ENCODE measurements at regions not wholly inside any gene's neighbourhood (a gene's known extent, or its start where the extent isn't known, plus 50 kb on each side); places are given as distances from the start of the nearest gene placed in this dataset.

GRCh38 chr1:57671750-57672149 is 247.9 kb upstream of the DAB1 start:
- TF ChIP-seq EZH2 (IDR thresholded peaks at IDR 0.05; ENCODE audit: low read depth) (no peak), CTCF (conservative IDR thresholded peaks at IDR 0.05) (no peak)
- no TSS peak for BruUV-seq (replicated peaks)
- Histone ChIP-seq H3K27ac (no peak overlapping the region), H3K27me3 (ENCODE audit: insufficient read depth, low read depth) (no peaks in the 10 kb centered on the region), H3K36me3 (ENCODE audit: low read depth) (no peaks in the 10 kb centered on the region), H3K4me3 (no peak overlapping the region), H3K79me2 (ENCODE audit: low read depth) (no peaks in the 10 kb centered on the region), H4K20me1 (ENCODE audit: insufficient read depth) (no peaks in the 10 kb centered on the region), H3F3A (ENCODE audit: insufficient read depth, low read depth) (no peaks in the 10 kb centered on the region), H3K9me3 (ENCODE audit: insufficient read depth, low read depth) (no peaks in the 10 kb centered on the region), H3K4me1 (replicated peaks; ENCODE audit: insufficient read depth) (no peaks in the 10 kb centered on the region), H3K9me2 (ENCODE audit: insufficient read depth) (no peaks in the 10 kb centered on the region), H3K4me2 (no peak overlapping the region), H2AFZ (no peak overlapping the region)
- ChIA-PET POLR2A (ENCODE audit: unreplicated experiment) (no interaction called here), CTCF (no interaction called here)
- DNase-seq, result no peak
- intact Hi-C loops (cut with micrococcal nuclease; ENCODE audit: unreplicated experiment), result no loop called here

GRCh38 chr1:57659804-57660203 is 235.9 kb upstream of the DAB1 start:
- TF ChIP-seq EZH2 (IDR thresholded peaks at IDR 0.05; ENCODE audit: low read depth), result no peak
- TF ChIP-seq CTCF (conservative IDR thresholded peaks at IDR 0.05), result no peak
- intact Hi-C loops (cut with micrococcal nuclease; ENCODE audit: unreplicated experiment), result no loop called here
- Histone ChIP-seq H3K9me2 (ENCODE audit: insufficient read depth) (no peaks in the 10 kb centered on the region), H2AFZ (no peak overlapping the region), H3K27me3 (ENCODE audit: insufficient read depth, low read depth) (no peaks in the 10 kb centered on the region), H3K79me2 (ENCODE audit: low read depth) (no peaks in the 10 kb centered on the region), H3K4me3 (no peak overlapping the region), H3F3A (ENCODE audit: insufficient read depth, low read depth) (no peaks in the 10 kb centered on the region), H3K4me2 (no peak overlapping the region), H3K27ac (no peak overlapping the region), H3K9me3 (ENCODE audit: insufficient read depth, low read depth) (no peaks in the 10 kb centered on the region), H3K36me3 (ENCODE audit: low read depth) (no peaks in the 10 kb centered on the region), H4K20me1 (ENCODE audit: insufficient read depth) (no peaks in the 10 kb centered on the region), H3K4me1 (replicated peaks; ENCODE audit: insufficient read depth) (no peaks in the 10 kb centered on the region)
- ChIA-PET POLR2A (ENCODE audit: unreplicated experiment) (no interaction called here), CTCF (no interaction called here)
- no peak for DNase-seq
- BruUV-seq (replicated peaks), result no TSS peak

- BruUV-seq (replicated peaks), result no TSS peak
- intact Hi-C loops (cut with micrococcal nuclease; ENCODE audit: unreplicated experiment), result no loop called here
Observed at GRCh38 chr1:57655161-57655560, 231.3 kb upstream of the DAB1 start.

More at GRCh38 chr1:57655161-57655560, 231.3 kb upstream of the DAB1 start:
- TF ChIP-seq EZH2 (IDR thresholded peaks at IDR 0.05; ENCODE audit: low read depth), result no peak
- no peak for TF ChIP-seq CTCF (conservative IDR thresholded peaks at IDR 0.05)
- Histone ChIP-seq H3K4me3 (no peak overlapping the region), H3K4me1 (replicated peaks; ENCODE audit: insufficient read depth) (no peaks in the 10 kb centered on the region), H3K4me2 (no peak overlapping the region), H3F3A (ENCODE audit: insufficient read depth, low read depth) (no peaks in the 10 kb centered on the region), H4K20me1 (ENCODE audit: insufficient read depth) (no peaks in the 10 kb centered on the region), H3K27ac (no peak overlapping the region), H3K9me3 (ENCODE audit: insufficient read depth, low read depth) (no peaks in the 10 kb centered on the region), H3K79me2 (ENCODE audit: low read depth) (no peaks in the 10 kb centered on the region), H3K27me3 (ENCODE audit: insufficient read depth, low read depth) (no peaks in the 10 kb centered on the region), H3K36me3 (ENCODE audit: low read depth) (no peaks in the 10 kb centered on the region), H2AFZ (no peak overlapping the region), H3K9me2 (ENCODE audit: insufficient read depth) (no peaks in the 10 kb centered on the region)
- no peak for DNase-seq
- ChIA-PET POLR2A (ENCODE audit: unreplicated experiment) (no interaction called here), CTCF (no interaction called here)

Measured in PC-9 (cell line).